ENCODE measurements at regions not wholly inside any gene's neighbourhood (a gene's known extent, or its start where the extent isn't known, plus 50 kb on each side); places are given as distances from the start of the nearest gene placed in this dataset.
"Not testable (repeated sequence)": the region's sequence is repeated elsewhere in the genome, so short reads cannot be mapped to it uniquely, and the experiment has no call there.

- peak; percentile 57 for DNase-seq (ENCODE audit: low read depth)
These were observed 199.2 kb downstream of the KCNS3 start for GRCh38 chr2:18077704-18078103.

GRCh38 chr2:18077231-18077630 lies 198.8 kb downstream of the KCNS3 start:
- DNase-seq (ENCODE audit: low read depth) = no peak

GRCh38 chr2:18074476-18074875 lies 196.0 kb downstream of the KCNS3 start:
- no peak for DNase-seq (ENCODE audit: low read depth)

- no peak for DNase-seq (ENCODE audit: low read depth)
These were observed 195.1 kb downstream of the KCNS3 start for GRCh38 chr2:18073601-18074000.

- DNase-seq (ENCODE audit: low read depth) = no peak
These were observed 189.3 kb downstream of the KCNS3 start for GRCh38 chr2:18067588-18068384.

GRCh38 chr2:18066894-18067293 lies 188.4 kb downstream of the KCNS3 start:
- no peak for DNase-seq (ENCODE audit: low read depth)

- no peak for DNase-seq (ENCODE audit: low read depth)
These were observed 187.6 kb downstream of the KCNS3 start for GRCh38 chr2:18066066-18066465.

GRCh38 chr2:18065249-18065648 lies 186.8 kb downstream of the KCNS3 start:
- DNase-seq (ENCODE audit: low read depth) = no peak

- DNase-seq (ENCODE audit: low read depth) = no peak
These were observed 185.5 kb downstream of the KCNS3 start for GRCh38 chr2:18063826-18064470.

GRCh38 chr2:18062892-18063291 lies 184.4 kb downstream of the KCNS3 start:
- DNase-seq (ENCODE audit: low read depth) = no peak

GRCh38 chr2:18061717-18062116 lies 183.2 kb downstream of the KCNS3 start:
- no peak for DNase-seq (ENCODE audit: low read depth)

- no peak for DNase-seq (ENCODE audit: low read depth)
These were observed 179.2 kb downstream of the KCNS3 start for GRCh38 chr2:18057657-18058056.

GRCh38 chr2:18055290-18055689 lies 176.8 kb downstream of the KCNS3 start:
- no peak for DNase-seq (ENCODE audit: low read depth)

- DNase-seq (ENCODE audit: low read depth) = no peak
These were observed 171.5 kb downstream of the KCNS3 start for GRCh38 chr2:18050001-18050400.

GRCh38 chr2:18049325-18049724 lies 170.9 kb downstream of the KCNS3 start:
- DNase-seq (ENCODE audit: low read depth) = no peak

- DNase-seq (ENCODE audit: low read depth) = peak; percentile 30
These were observed 169.6 kb downstream of the KCNS3 start for GRCh38 chr2:18047896-18048657.

- no peak for DNase-seq (ENCODE audit: low read depth)
These were observed 168.7 kb downstream of the KCNS3 start for GRCh38 chr2:18047213-18047611.

GRCh38 chr2:18046558-18047212 lies 168.2 kb downstream of the KCNS3 start:
- DNase-seq (ENCODE audit: low read depth) = no peak

- DNase-seq (ENCODE audit: low read depth) = no peak
These were observed 167.6 kb downstream of the KCNS3 start for GRCh38 chr2:18046017-18046416.

- DNase-seq (ENCODE audit: low read depth) = no peak
These were observed 166.8 kb downstream of the KCNS3 start for GRCh38 chr2:18045230-18045629.

GRCh38 chr2:18017381-18017780 lies 138.9 kb downstream of the KCNS3 start:
- DNase-seq (ENCODE audit: low read depth) = not testable (repeated sequence)

GRCh38 chr2:18009891-18010290 lies 131.4 kb downstream of the KCNS3 start:
- no peak for DNase-seq (ENCODE audit: low read depth)

Data from HS-5 (cell line).